ENCODE measurements at regions not wholly inside any gene's neighbourhood (a gene's known extent, or its start where the extent isn't known, plus 50 kb on each side); places are given as distances from the start of the nearest gene placed in this dataset.

GRCh38 chr3:26515351-26515750 lies 107.2 kb upstream of the LRRC3B start:
- WGBS (ENCODE audit: insufficient coverage, insufficient replicate concordance, low lambda C conversion rate, missing lambda C conversion rate), result 0% methylated on average over 1 of the region's 2 CpGs
- SMC1A ChIA-PET (ENCODE audit: uncharacterized antibody, unreplicated experiment), result no interaction called here
- Histone ChIP-seq H3K27ac (ENCODE audit: control insufficient read depth, insufficient read depth) (no peak overlapping the region), H3K4me3 (no peak overlapping the region), H3K9me3 (replicated peaks; ENCODE audit: control insufficient read depth, insufficient read depth, low read length) (no peaks in the 10 kb centered on the region), H4K20me1 (ENCODE audit: control insufficient read depth, insufficient read depth) (no peaks in the 10 kb centered on the region), H3K9ac (ENCODE audit: control insufficient read depth, insufficient read depth, low read length) (no peak overlapping the region), H3K79me2 (ENCODE audit: control insufficient read depth, insufficient read depth, low read length) (no peaks in the 10 kb centered on the region), H3K27me3 (replicated peaks in 1 of 2; ENCODE audit: control insufficient read depth in 2 of 2, insufficient read depth in 2 of 2, low read length in 1 of 2) (no peaks in the 10 kb centered on the region), H3K4me1 (ENCODE audit: control insufficient read depth, insufficient read depth, low read length) (no peaks in the 10 kb centered on the region), H2AFZ (ENCODE audit: control insufficient read depth, low read depth, low read length) (no peak overlapping the region), H3K4me2 (ENCODE audit: control insufficient read depth, insufficient read depth) (no peak overlapping the region), H3K36me3 (ENCODE audit: control insufficient read depth in 2 of 2, insufficient read depth in 2 of 2, low read length in 1 of 2) (no peaks in the 10 kb centered on the region)
- BruUV-seq (replicated peaks), result no TSS peak
- no peak for FAIRE-seq
- TF ChIP-seq SREBF1 (IDR thresholded peaks at IDR 0.05; ENCODE audit: low read length) (no peak), ZSCAN29 (IDR thresholded peaks at IDR 0.05) (no peak), ZNF592 (IDR thresholded peaks at IDR 0.05) (no peak), ZBED1 (IDR thresholded peaks at IDR 0.05; ENCODE audit: borderline replicate concordance) (no peak), CHD2 (IDR thresholded peaks at IDR 0.05; ENCODE audit: borderline replicate concordance, low read depth, low read length) (no peak), TAF1 (IDR thresholded peaks at IDR 0.05; ENCODE audit: borderline replicate concordance, low read depth, low read length) (no peak), BCL3 (IDR thresholded peaks at IDR 0.05; ENCODE audit: borderline replicate concordance, insufficient read depth, low read depth, low read length, poor library complexity, severe bottlenecking) (no peak)
- in situ Hi-C loops (cut with MboI), result no loop called here
- no peak for ATAC-seq
- no peak for DNase-seq (ENCODE audit: low read depth, low spot score)
- intact Hi-C loops (cut with micrococcal nuclease; ENCODE audit: unreplicated experiment), result no loop called here
- POLR2A ChIA-PET, result no interaction called here
- CTCF ChIA-PET, result no interaction called here
- RAD21 ChIA-PET (ENCODE audit: unreplicated experiment), result no interaction called here
